GM18520 (cell line): ENCODE measurements at regions not wholly inside any gene's neighbourhood (a gene's known extent, or its start where the extent isn't known, plus 50 kb on each side); places are given as distances from the start of the nearest gene placed in this dataset.
"Not testable (repeated sequence)": the region's sequence is repeated elsewhere in the genome, so short reads cannot be mapped to it uniquely, and the experiment has no call there.

Source experiments
- ATAC-seq: cut with Tn5 transposase; IDR thresholded peaks from one replicate; pipeline ENCODE4 v1.9.1; 2021; ENCODE audit not compliant: unreplicated experiment

GRCh38 chr12:115898670-115899069 lies 378.8 kb downstream of the MED13L start:
- no peak for ATAC-seq

- ATAC-seq = no peak
Measured at GRCh38 chr12:115897729-115898128, 379.8 kb downstream of the MED13L start.

- ATAC-seq = no peak
Measured at GRCh38 chr12:115895247-115895646, 382.2 kb downstream of the MED13L start.

- no peak for ATAC-seq
Measured at GRCh38 chr12:115891556-115892164, 385.8 kb downstream of the MED13L start.

GRCh38 chr12:115886666-115887065 lies 390.8 kb downstream of the MED13L start:
- no peak for ATAC-seq

GRCh38 chr12:115885040-115885690 lies 392.3 kb downstream of the MED13L start:
- no peak for ATAC-seq

- no peak for ATAC-seq
Measured at GRCh38 chr12:115882936-115883335, 394.6 kb downstream of the MED13L start.

- no peak for ATAC-seq
Measured at GRCh38 chr12:115880238-115880637, 397.3 kb downstream of the MED13L start.

- ATAC-seq = no peak
Measured at GRCh38 chr12:115879354-115879753, 398.1 kb downstream of the MED13L start.

- ATAC-seq = no peak
Measured at GRCh38 chr12:115873451-115874082, 403.9 kb downstream of the MED13L start.

GRCh38 chr12:115872919-115873357 lies 404.6 kb downstream of the MED13L start:
- ATAC-seq = no peak

GRCh38 chr12:115872212-115872611 lies 405.3 kb downstream of the MED13L start:
- no peak for ATAC-seq

- no peak for ATAC-seq
Measured at GRCh38 chr12:115871714-115872113, 405.8 kb downstream of the MED13L start.

GRCh38 chr12:115870510-115870909 lies 407.0 kb downstream of the MED13L start:
- no peak for ATAC-seq

- ATAC-seq = no peak
Measured at GRCh38 chr12:115870021-115870420, 407.5 kb downstream of the MED13L start.

GRCh38 chr12:115869604-115870003 lies 407.9 kb downstream of the MED13L start:
- ATAC-seq = no peak

- no peak for ATAC-seq
Measured at GRCh38 chr12:115868624-115869023, 408.9 kb downstream of the MED13L start.

GRCh38 chr12:115867854-115868253 lies 409.6 kb downstream of the MED13L start:
- ATAC-seq = no peak

GRCh38 chr12:115866909-115867525 lies 410.5 kb downstream of the MED13L start:
- no peak for ATAC-seq

GRCh38 chr12:115866281-115866680 lies 411.2 kb downstream of the MED13L start:
- not testable (repeated sequence) for ATAC-seq

- ATAC-seq = no peak
Measured at GRCh38 chr12:115864396-115864795, 413.1 kb downstream of the MED13L start.

GRCh38 chr12:115860619-115861018 lies 416.9 kb downstream of the MED13L start:
- ATAC-seq = no peak
